Endothelial cell of umbilical vein (primary cell): ENCODE measurements at regions not wholly inside any gene's neighbourhood (a gene's known extent, or its start where the extent isn't known, plus 50 kb on each side); places are given as distances from the start of the nearest gene placed in this dataset.

Experiments used
- BruUV-seq: library from RNA; stranded (reverse); fragments of 400-500 nt; replicated peaks from 2 replicates; lab custom pipeline; 2021; lab: Mats Ljungman, UMichigan
- CTCF ChIA-PET: fragments of 300-600, 350-600 bp; sonication (Branson Sonifier 250); formaldehyde crosslinking; loops from one replicate; lab custom pipeline; 2021; ENCODE audit warnings: antibody characterized with exemption, inconsistent platforms; lab: Charles Lee
- POLR2A ChIA-PET: fragments of 300-600, 350-600 bp; sonication (Branson Sonifier 250); formaldehyde crosslinking; loops from one replicate; lab custom pipeline; 2021; ENCODE audit warnings: antibody characterized with exemption, inconsistent platforms; lab: Charles Lee
- DNase-seq: peaks from one replicate; pipeline ENCODE4 v3.0.0-alpha.2; 2011; ENCODE audit warnings: low read depth, low spot score
- FAIRE-seq: peaks from 2 replicates; lab custom pipeline; 2011; peaks lifted over from hg19 to GRCh38; lab: Jason Lieb, UNC
- H2AFZ ChIP-seq: 2 replicates; pipeline ENCODE4 v1.6.0; 2012; ENCODE audit warnings: low read depth, low read length, control low read depth, inconsistent platforms
- H3K27ac ChIP-seq: 2 replicates; pipeline ENCODE4 v1.5.1; 2011; ENCODE audit warnings: low read depth, mild to moderate bottlenecking, control low read depth, low read length, moderate library complexity; ENCODE audit not compliant: insufficient read depth
- H3K27me3 ChIP-seq, 2 experiments: 2 replicates each; pipeline versions ENCODE4 v1.6.0 to v1.6.1; 2011; ENCODE audit warnings: low read length in 2 of 2, mixed read lengths in 1 of 2; ENCODE audit not compliant: control insufficient read depth in 2 of 2, insufficient read depth in 2 of 2
- H3K36me3 ChIP-seq, 2 experiments: 2 replicates in 1 of 2; 3 replicates in 1 of 2; pipeline ENCODE4 v1.5.1; 2011; ENCODE audit warnings: low read length in 2 of 2, mild to moderate bottlenecking in 1 of 2, moderate library complexity in 1 of 2; ENCODE audit not compliant: control insufficient read depth in 2 of 2, insufficient read depth in 2 of 2; ENCODE audit errors: extremely low read depth in 1 of 2
- H3K4me1 ChIP-seq: 3 replicates; pipeline ENCODE4 v1.5.1; 2011; ENCODE audit warnings: mild to moderate bottlenecking, low read length; ENCODE audit not compliant: control insufficient read depth, insufficient read depth; ENCODE audit errors: extremely low read depth
- H3K4me2 ChIP-seq: 2 replicates; pipeline ENCODE4 v1.6.1; 2011; ENCODE audit warnings: low read length, control low read depth, mixed read lengths; ENCODE audit not compliant: insufficient read depth
- H3K4me3 ChIP-seq, 3 experiments: fragments of 200-600 bp in 1 of 3; sonication (generic), shearing (Covaris generic) in 1 of 3; replicated peaks in 1 of 3; 2 replicates each; pipeline ENCODE4 v1.5.1; 2011 to 2016; ENCODE audit warnings: control low read depth in 3 of 3, low read length in 3 of 3, mild to moderate bottlenecking in 2 of 3, inconsistent platforms in 1 of 3, low read depth in 1 of 3, moderate library complexity in 1 of 3; ENCODE audit not compliant: insufficient read depth in 1 of 3
- H3K79me2 ChIP-seq: 2 replicates; pipeline ENCODE4 v1.6.0; 2012; ENCODE audit warnings: low read length, inconsistent platforms; ENCODE audit not compliant: control insufficient read depth, insufficient read depth
- H3K9ac ChIP-seq: replicated peaks from 2 replicates; pipeline ENCODE3; 2011; ENCODE audit warnings: low read length, control low read depth; ENCODE audit not compliant: insufficient read depth; ENCODE audit errors: extremely low read depth
- H3K9me1 ChIP-seq: replicated peaks from 3 replicates; pipeline ENCODE4 v1.6.0; 2011; ENCODE audit warnings: mild to moderate bottlenecking, low read length; ENCODE audit not compliant: control insufficient read depth, insufficient read depth; ENCODE audit errors: extremely low read depth
- H3K9me3 ChIP-seq: replicated peaks from 2 replicates; pipeline ENCODE4 v1.5.1; 2012; ENCODE audit warnings: low read length, inconsistent platforms; ENCODE audit not compliant: control insufficient read depth, insufficient read depth
- H4K20me1 ChIP-seq: replicated peaks from 2 replicates; pipeline ENCODE3; 2011; ENCODE audit warnings: mild to moderate bottlenecking, low read length; ENCODE audit not compliant: control insufficient read depth, insufficient read depth; ENCODE audit errors: extremely low read depth
- dilution Hi-C: fragments of 300-500 bp; cut with MboI; formaldehyde crosslinking; loops from one replicate; pipeline ENCODE4 v1.15.0; 2019; ENCODE audit warnings: low sequenced_read_pairs; ENCODE audit not compliant: extremely low pct_ligation_motif_present
- intact Hi-C: fragments of 100-400 bp; cut with micrococcal nuclease; formaldehyde crosslinking; loops from one replicate; pipeline ENCODE4 v1.10.0; 2022
- TF ChIP-seq, protein P1 (sequence below), 2 donors: IDR thresholded peaks; 1 replicate in 1 of 2; 2 replicates in 1 of 2; pipeline ENCODE4 v1.5.1; 2011; ENCODE audit warnings: low read length in 2 of 2, mild to moderate bottlenecking in 2 of 2, moderate library complexity in 2 of 2, control low read depth in 1 of 2, inconsistent platforms in 1 of 2, low read depth in 1 of 2; ENCODE audit not compliant: insufficient read depth in 1 of 2; ENCODE audit errors: extremely low read depth in 1 of 2
- TF ChIP-seq, protein P2 (sequence below): IDR thresholded peaks from 2 replicates; pipeline ENCODE4 v1.6.1; 2011; ENCODE audit not compliant: insufficient read depth, insufficient read length

DNA sequence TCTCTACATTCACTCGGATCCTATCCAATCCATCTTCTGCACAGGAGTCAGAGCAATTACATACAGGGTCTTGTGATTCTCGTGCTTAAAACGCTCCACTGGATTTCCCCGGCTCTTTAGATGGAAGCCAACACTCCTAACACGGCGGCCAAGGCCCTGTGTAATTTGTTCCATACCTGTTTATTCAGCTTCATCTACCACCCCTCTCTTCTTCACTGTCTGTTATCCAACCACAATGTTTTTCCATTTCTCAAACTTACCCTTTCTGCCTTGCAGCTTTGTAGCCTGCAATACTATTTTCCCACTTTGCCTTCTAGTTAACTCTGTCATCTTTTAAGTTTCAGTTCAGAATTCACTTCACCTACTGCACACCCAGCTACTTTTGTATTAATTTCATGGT is 249.6 kb upstream of the USP25 start:
- Histone ChIP-seq H3K4me3 (no peak overlapping the region), H3K4me1 (no peaks in the 10 kb centered on the region), H3K9ac (no peak overlapping the region), H3K79me2 (no peaks in the 10 kb centered on the region), H3K9me3 (no peaks in the 10 kb centered on the region), H2AFZ (no peak overlapping the region), H3K36me3 (no peaks in the 10 kb centered on the region), H3K27ac (no peak overlapping the region), H4K20me1 (no peaks in the 10 kb centered on the region), H3K4me2 (no peak overlapping the region), H3K27me3 (peaks cover 0 to 5% of the 10 kb centered on the region in 2 experiments), H3K9me1 (no peaks in the 10 kb centered on the region)
- CTCF ChIA-PET = interaction anchor here (4.5 kb wide), 1 partner anchor 616 kb away, joined by 60 read pairs; no protein-coding TSS in a partner anchor
- intact Hi-C loops (loop anchor here (5.0 to 10.0 kb wide), 4 partner anchors 345 to 1223 kb away; no protein-coding TSS in a partner anchor), dilution Hi-C loops (no loop called here)
- BruUV-seq = no TSS peak
- TF ChIP-seq, protein P1, sequence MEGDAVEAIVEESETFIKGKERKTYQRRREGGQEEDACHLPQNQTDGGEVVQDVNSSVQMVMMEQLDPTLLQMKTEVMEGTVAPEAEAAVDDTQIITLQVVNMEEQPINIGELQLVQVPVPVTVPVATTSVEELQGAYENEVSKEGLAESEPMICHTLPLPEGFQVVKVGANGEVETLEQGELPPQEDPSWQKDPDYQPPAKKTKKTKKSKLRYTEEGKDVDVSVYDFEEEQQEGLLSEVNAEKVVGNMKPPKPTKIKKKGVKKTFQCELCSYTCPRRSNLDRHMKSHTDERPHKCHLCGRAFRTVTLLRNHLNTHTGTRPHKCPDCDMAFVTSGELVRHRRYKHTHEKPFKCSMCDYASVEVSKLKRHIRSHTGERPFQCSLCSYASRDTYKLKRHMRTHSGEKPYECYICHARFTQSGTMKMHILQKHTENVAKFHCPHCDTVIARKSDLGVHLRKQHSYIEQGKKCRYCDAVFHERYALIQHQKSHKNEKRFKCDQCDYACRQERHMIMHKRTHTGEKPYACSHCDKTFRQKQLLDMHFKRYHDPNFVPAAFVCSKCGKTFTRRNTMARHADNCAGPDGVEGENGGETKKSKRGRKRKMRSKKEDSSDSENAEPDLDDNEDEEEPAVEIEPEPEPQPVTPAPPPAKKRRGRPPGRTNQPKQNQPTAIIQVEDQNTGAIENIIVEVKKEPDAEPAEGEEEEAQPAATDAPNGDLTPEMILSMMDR (IDR thresholded peaks at IDR 0.05; ENCODE audit: extremely low read depth in 1 of 2, insufficient read depth in 1 of 2, low read depth in 1 of 2, low read length in 2 of 2) = no peak
- DNase-seq (no peak), FAIRE-seq (no peak)
- POLR2A ChIA-PET = no interaction called here

DNA sequence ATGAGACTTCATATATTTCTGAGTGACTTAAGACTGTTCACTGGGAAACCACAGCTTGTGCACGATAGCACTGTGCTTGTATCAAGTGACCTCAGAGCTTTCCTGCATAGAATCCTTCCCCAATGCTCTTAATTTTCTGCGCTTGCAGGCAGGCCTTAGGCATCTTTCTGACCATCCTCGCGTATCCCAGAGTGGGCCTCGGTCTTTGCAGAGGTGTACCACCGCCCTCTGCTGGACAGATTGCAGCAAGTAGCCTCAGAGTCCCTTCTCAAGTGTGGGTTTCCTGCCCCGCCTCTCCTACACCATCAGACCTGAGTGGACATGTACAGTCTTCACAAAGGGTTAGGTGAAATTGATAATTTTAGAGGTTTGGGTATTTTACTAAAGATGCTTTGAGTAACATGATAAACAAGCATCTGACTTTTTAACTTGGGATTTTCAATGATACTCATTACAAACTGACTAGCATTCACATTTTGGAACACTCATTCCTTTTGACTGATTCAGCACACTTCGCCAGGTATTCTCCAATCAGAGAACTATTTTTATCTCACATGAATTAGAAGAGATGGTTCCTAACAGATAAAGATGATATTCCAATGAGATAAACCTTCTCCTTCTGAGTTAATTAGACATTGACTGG is 246.5 kb upstream of the USP25 start:
- Histone ChIP-seq H3K27ac (no peak overlapping the region), H3K9ac (no peak overlapping the region), H4K20me1 (no peaks in the 10 kb centered on the region), H3K9me3 (no peaks in the 10 kb centered on the region), H3K27me3 (peaks cover 1 to 6% of the 10 kb centered on the region in 2 experiments), H3K9me1 (no peaks in the 10 kb centered on the region), H3K4me2 (no peak overlapping the region), H2AFZ (no peak overlapping the region), H3K4me1 (no peaks in the 10 kb centered on the region), H3K79me2 (no peaks in the 10 kb centered on the region), H3K4me3 (no peak overlapping the region), H3K36me3 (no peaks in the 10 kb centered on the region)
- intact Hi-C loops (loop anchor here (1.0 to 10.0 kb wide), 8 partner anchors 109 to 1226 kb away; no protein-coding TSS in a partner anchor), dilution Hi-C loops (no loop called here)
- ChIA-PET POLR2A (no interaction called here), CTCF (interaction anchor here (0.6 to 4.5 kb wide), 20 partner anchors 9 to 1225 kb away, joined by 3 to 60 read pairs (median 4); partner anchors contain the start of gene NRIP1)
- FAIRE-seq (peak; percentile 97), DNase-seq (peak; percentile 84)
- TF ChIP-seq, protein P1 (IDR thresholded peaks at IDR 0.05; ENCODE audit: extremely low read depth in 1 of 2, insufficient read depth in 1 of 2, low read depth in 1 of 2, low read length in 2 of 2) = peak; percentile 88 to 89
- TF ChIP-seq, protein P2, sequence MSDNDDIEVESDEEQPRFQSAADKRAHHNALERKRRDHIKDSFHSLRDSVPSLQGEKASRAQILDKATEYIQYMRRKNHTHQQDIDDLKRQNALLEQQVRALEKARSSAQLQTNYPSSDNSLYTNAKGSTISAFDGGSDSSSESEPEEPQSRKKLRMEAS = no peak
- BruUV-seq = no TSS peak
